Uterus (tissue), 2 donors: ENCODE measurements at regions not wholly inside any gene's neighbourhood (a gene's known extent, or its start where the extent isn't known, plus 50 kb on each side); places are given as distances from the start of the nearest gene placed in this dataset.

Experiments
- CTCF ChIP-seq, 4 experiments: fragments of 200-600 bp in 2 of 4; fragments of 450-650 bp in 2 of 4; sonication (generic) in 2 of 4; IDR thresholded peaks; one replicate each; pipeline ENCODE4 v1.5.1; 2016 to 2019; ENCODE audit warnings: antibody characterized with exemption in 4 of 4, mild to moderate bottlenecking in 2 of 4, moderate library complexity in 1 of 4
- POLR2A ChIP-seq, 2 donors: fragments of 450-650 bp; IDR thresholded peaks; one replicate each; pipeline ENCODE4 v1.6.1; 2016; ENCODE audit warnings: antibody characterized with exemption in 2 of 2, mild to moderate bottlenecking in 1 of 2, moderate library complexity in 1 of 2

GRCh38 chr7:26600411-26600810 lies 264.0 kb downstream of the SKAP2 start:
- no peak for TF ChIP-seq CTCF (IDR thresholded peaks at IDR 0.05)
- TF ChIP-seq POLR2A (IDR thresholded peaks at IDR 0.05): no peak
